PC-3 (cell line): ENCODE measurements at regions not wholly inside any gene's neighbourhood (a gene's known extent, or its start where the extent isn't known, plus 50 kb on each side); places are given as distances from the start of the nearest gene placed in this dataset.

ENCODE experiments used
- ATAC-seq: fragments of 200-7000 bp; cut with Tn5 transposase; 2 replicates; pipeline ENCODE4 v1.9.1; 2020; ENCODE audit warnings: mild to moderate bottlenecking, moderate library complexity
- BruUV-seq: library from RNA; stranded (reverse); fragments of 400-500 nt; replicated peaks from 2 replicates; lab custom pipeline; 2021; lab: Mats Ljungman, UMichigan
- CTCF ChIA-PET: fragments of 300-600 bp; sonication (Branson Sonifier 250); formaldehyde crosslinking; loops from one replicate; lab custom pipeline; 2022; ENCODE audit warnings: antibody characterized with exemption; lab: Charles Lee
- POLR2A ChIA-PET: fragments of 300-600 bp; sonication (Branson Sonifier 250); formaldehyde crosslinking; loops from one replicate; lab custom pipeline; 2022; ENCODE audit warnings: antibody characterized with exemption; ENCODE audit not compliant: unreplicated experiment; lab: Charles Lee
- DNase-seq: peaks from one replicate; pipeline ENCODE4 v3.0.0-alpha.2; 2015
- H2AFZ ChIP-seq: fragments of 300-600 bp; sonication (generic); 2 replicates; pipeline ENCODE4 v1.6.0; 2016; ENCODE audit warnings: antibody characterized with exemption, low read length
- H3F3A ChIP-seq: fragments of 300-600 bp; sonication (generic); one replicate; pipeline ENCODE4 v1.6.0; 2017; ENCODE audit warnings: antibody characterized with exemption, low read length, control low read depth, mild to moderate bottlenecking; ENCODE audit not compliant: unreplicated experiment
- H3K27ac ChIP-seq: fragments of 300-600 bp; sonication (generic); 2 replicates; pipeline ENCODE4 v1.5.1; 2016; ENCODE audit warnings: mild to moderate bottlenecking, low read length
- H3K27me3 ChIP-seq: fragments of 300-600 bp; sonication (generic); 2 replicates; pipeline ENCODE4 v1.6.1; 2016; ENCODE audit warnings: low read length, mixed read lengths
- H3K36me3 ChIP-seq: fragments of 300-600 bp; sonication (generic); 2 replicates; pipeline ENCODE4 v1.6.1; 2016; ENCODE audit warnings: low read depth, mixed run types, low read length, mixed read lengths
- H3K4me1 ChIP-seq: fragments of 300-600 bp; sonication (generic); 2 replicates; pipeline ENCODE4 v1.5.1; 2016; ENCODE audit warnings: low read length; ENCODE audit not compliant: insufficient read depth
- H3K4me2 ChIP-seq: fragments of 300-600 bp; sonication (generic); 2 replicates; pipeline ENCODE4 v1.6.0; 2016; ENCODE audit warnings: low read length
- H3K4me3 ChIP-seq: fragments of 300-600 bp; sonication (generic); 2 replicates; pipeline ENCODE4 v1.5.1; 2016; ENCODE audit warnings: mild to moderate bottlenecking, low read length, mixed read lengths
- H3K79me2 ChIP-seq: fragments of 300-600 bp; sonication (generic); 2 replicates; pipeline ENCODE4 v1.6.1; 2017; ENCODE audit warnings: low read length, mixed read lengths
- H3K9ac ChIP-seq: fragments of 300-600 bp; sonication (generic); 2 replicates; pipeline ENCODE4 v1.6.0; 2016; ENCODE audit warnings: mild to moderate bottlenecking, low read length
- H3K9me2 ChIP-seq: fragments of 300-600 bp; sonication (generic); replicated peaks from 2 replicates; pipeline ENCODE4 v1.6.1; 2016; ENCODE audit warnings: mixed run types, low read length, mixed read lengths
- H3K9me3 ChIP-seq: fragments of 300-600 bp; sonication (generic); 2 replicates; pipeline ENCODE4 v1.6.1; 2016; ENCODE audit warnings: low read length, mixed read lengths
- H4K20me1 ChIP-seq: fragments of 300-600 bp; sonication (generic); 2 replicates; pipeline ENCODE4 v1.6.1; 2016; ENCODE audit warnings: low read length, mixed read lengths
- CTCF ChIP-seq: fragments of 300-600 bp; sonication (generic); conservative IDR thresholded peaks from 2 replicates; pipeline ENCODE4 v1.5.1; 2017; ENCODE audit warnings: antibody characterized with exemption, low read depth, mild to moderate bottlenecking, low read length
- EZH2 ChIP-seq: fragments of 300-600 bp; sonication (generic); IDR thresholded peaks from one replicate; pipeline ENCODE4 v1.6.1; 2017; ENCODE audit warnings: antibody characterized with exemption, mild to moderate bottlenecking, low read length; ENCODE audit not compliant: unreplicated experiment
- EZH2phosphoT487 ChIP-seq: fragments of 300-600 bp; sonication (generic); IDR thresholded peaks from 2 replicates; pipeline ENCODE4 v1.6.1; 2018; ENCODE audit warnings: mild to moderate bottlenecking, antibody characterized with exemption, low read length, borderline replicate concordance
- intact Hi-C: fragments of 100-400 bp; cut with micrococcal nuclease; formaldehyde crosslinking; loops from 2 replicates; pipeline ENCODE4 v1.9.0; 2023

- Histone ChIP-seq H3F3A (no peaks in the 10 kb centered on the region), H3K4me2 (no peak overlapping the region), H2AFZ (no peak overlapping the region), H3K36me3 (no peaks in the 10 kb centered on the region), H3K4me3 (no peak overlapping the region), H3K9me2 (no peaks in the 10 kb centered on the region), H3K27ac (no peak overlapping the region), H3K79me2 (no peaks in the 10 kb centered on the region), H3K9me3 (no peaks in the 10 kb centered on the region), H3K9ac (no peak overlapping the region), H4K20me1 (no peaks in the 10 kb centered on the region), H3K4me1 (no peaks in the 10 kb centered on the region), H3K27me3 (peaks cover 20% of the 10 kb centered on the region; the same call in 1 of the 2 replicates)
- intact Hi-C loops = no loop called here
- CTCF ChIA-PET = no interaction called here
- DNase-seq (no peak), ATAC-seq (no peak)
- POLR2A ChIA-PET = no interaction called here
- BruUV-seq = no TSS peak
- TF ChIP-seq CTCF = no peak
- TF ChIP-seq EZH2phosphoT487 = no peak
- TF ChIP-seq EZH2 = no peak
Measured at GRCh38 chr14:97748616-97749015, 951.4 kb downstream of the VRK1 start.

GRCh38 chr14:97757491-97757890, 960.3 kb downstream of the VRK1 start:
- intact Hi-C loops = no loop called here
- BruUV-seq = no TSS peak
- no peaks in the 10 kb centered on the region for H3K4me1 ChIP-seq
- no peaks in the 10 kb centered on the region for H3F3A ChIP-seq
- no peaks in the 10 kb centered on the region for H3K36me3 ChIP-seq
- no peaks in the 10 kb centered on the region for H3K9me3 ChIP-seq
- peaks cover 74% of the 10 kb centered on the region for H3K27me3 ChIP-seq
- no peaks in the 10 kb centered on the region for H3K79me2 ChIP-seq
- no peak for ATAC-seq
- ChIA-PET CTCF (no interaction called here), POLR2A (no interaction called here)
- H2AFZ ChIP-seq = no peak overlapping the region
- H3K4me2 ChIP-seq = no peak overlapping the region
- no peaks in the 10 kb centered on the region for H4K20me1 ChIP-seq
- DNase-seq = no peak
- no peaks in the 10 kb centered on the region for H3K9me2 ChIP-seq
- no peak overlapping the region for H3K9ac ChIP-seq
- H3K4me3 ChIP-seq = no peak overlapping the region
- no peak overlapping the region for H3K27ac ChIP-seq
- no peak for TF ChIP-seq CTCF
- TF ChIP-seq EZH2 = no peak

GRCh38 chr14:97760050-97760449, 962.9 kb downstream of the VRK1 start:
- H3F3A ChIP-seq = no peaks in the 10 kb centered on the region
- TF ChIP-seq EZH2 = no peak
- no peak for TF ChIP-seq CTCF
- TF ChIP-seq EZH2phosphoT487 = no peak
- H3K79me2 ChIP-seq = no peaks in the 10 kb centered on the region
- no peak for ATAC-seq
- no TSS peak for BruUV-seq
- no peak overlapping the region for H3K27ac ChIP-seq
- intact Hi-C loops = no loop called here
- no peaks in the 10 kb centered on the region for H3K9me2 ChIP-seq
- H3K36me3 ChIP-seq = no peaks in the 10 kb centered on the region
- no peak overlapping the region for H3K4me2 ChIP-seq
- no peak overlapping the region for H2AFZ ChIP-seq
- no peaks in the 10 kb centered on the region for H4K20me1 ChIP-seq
- POLR2A ChIA-PET = no interaction called here
- H3K9ac ChIP-seq = no peak overlapping the region
- H3K9me3 ChIP-seq = no peaks in the 10 kb centered on the region
- no peak overlapping the region for H3K4me3 ChIP-seq
- no peaks in the 10 kb centered on the region for H3K4me1 ChIP-seq
- no peak for DNase-seq
- CTCF ChIA-PET = no interaction called here
- H3K27me3 ChIP-seq = peaks cover 61% of the 10 kb centered on the region
